Duodenal mucosa (tissue), 2 donors: ENCODE measurements at regions not wholly inside any gene's neighbourhood (a gene's known extent, or its start where the extent isn't known, plus 50 kb on each side); places are given as distances from the start of the nearest gene placed in this dataset.
"Not testable (repeated sequence)": the region's sequence is repeated elsewhere in the genome, so short reads cannot be mapped to it uniquely, and the experiment has no call there.

Experiments
- H3K27ac ChIP-seq: one replicate; pipeline ENCODE4 v1.7.0; 2013; ENCODE audit warnings: low read depth, low read length
- H3K27me3 ChIP-seq, 2 donors: one replicate each; pipeline ENCODE4 v1.7.0; 2013; ENCODE audit warnings: low read length in 2 of 2, control low read depth in 1 of 2; ENCODE audit not compliant: insufficient read depth in 2 of 2, control insufficient read depth in 1 of 2
- H3K36me3 ChIP-seq, 2 donors: one replicate each; pipeline ENCODE4 v1.7.0; 2013; ENCODE audit warnings: low read length in 2 of 2, control low read depth in 1 of 2; ENCODE audit not compliant: insufficient read depth in 2 of 2, control insufficient read depth in 1 of 2
- H3K4me1 ChIP-seq, 2 donors: one replicate each; pipeline ENCODE4 v1.7.0; 2013; ENCODE audit warnings: low read length in 2 of 2, control low read depth in 1 of 2; ENCODE audit not compliant: insufficient read depth in 2 of 2, control insufficient read depth in 1 of 2
- H3K4me3 ChIP-seq, 2 donors: one replicate each; pipeline ENCODE4 v1.7.0; 2013; ENCODE audit warnings: low read length in 2 of 2, low read depth in 1 of 2
- H3K9ac ChIP-seq, 2 donors: one replicate each; pipeline ENCODE4 v1.7.0; 2013; ENCODE audit warnings: low read length in 2 of 2, low read depth in 1 of 2
- H3K9me3 ChIP-seq, 2 donors: one replicate each; pipeline ENCODE4 v1.7.0; 2013; ENCODE audit warnings: low read length in 2 of 2, control low read depth in 1 of 2; ENCODE audit not compliant: control insufficient read depth in 1 of 2

DNA sequence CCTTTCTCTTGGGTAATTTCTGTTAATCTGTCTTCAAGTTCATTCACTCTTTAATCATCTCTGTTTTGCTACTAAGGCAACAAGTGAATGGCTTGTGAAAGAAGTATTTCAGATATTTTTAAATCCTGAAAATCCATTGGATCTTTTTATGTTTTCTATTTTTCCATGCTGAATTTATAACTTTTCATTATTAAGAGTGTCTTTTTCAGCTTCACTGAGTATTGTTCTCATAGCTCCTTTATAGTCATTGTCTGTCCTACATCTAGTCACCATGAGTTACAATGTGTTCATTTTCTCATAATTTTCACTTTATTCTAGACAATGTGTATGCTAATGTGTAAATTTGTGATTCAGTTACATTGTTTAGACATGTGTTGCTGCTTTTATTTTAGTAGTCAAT, 556.4 kb downstream of the TUSC1 start:
- peaks cover 2 to 3% of the 10 kb centered on the region in 2 donors for H3K9me3 ChIP-seq
- H3K4me1 ChIP-seq: no peaks in the 10 kb centered on the region
- H3K27ac ChIP-seq: no peak overlapping the region
- H3K36me3 ChIP-seq: no peaks in the 10 kb centered on the region
- H3K27me3 ChIP-seq: no peaks in the 10 kb centered on the region
- no peak overlapping the region for H3K9ac ChIP-seq
- no peak overlapping the region for H3K4me3 ChIP-seq

GRCh38 chr9:25119041-25119440, 559.2 kb downstream of the TUSC1 start:
- H3K9ac ChIP-seq: no peak overlapping the region
- H3K27me3 ChIP-seq: no peaks in the 10 kb centered on the region
- no peaks in the 10 kb centered on the region for H3K4me1 ChIP-seq
- H3K36me3 ChIP-seq: no peaks in the 10 kb centered on the region
- peaks cover 0 to 3% of the 10 kb centered on the region in 2 donors for H3K9me3 ChIP-seq
- H3K4me3 ChIP-seq: no peak overlapping the region
- no peak overlapping the region for H3K27ac ChIP-seq

GRCh38 chr9:25117791-25118190, 560.5 kb downstream of the TUSC1 start:
- Histone ChIP-seq H3K4me3 (no peak overlapping the region), H3K36me3 (no peaks in the 10 kb centered on the region), H3K27ac (no peak overlapping the region), H3K9me3 (peaks cover 0 to 3% of the 10 kb centered on the region in 2 donors), H3K4me1 (no peaks in the 10 kb centered on the region), H3K9ac (no peak overlapping the region), H3K27me3 (no peaks in the 10 kb centered on the region)

DNA sequence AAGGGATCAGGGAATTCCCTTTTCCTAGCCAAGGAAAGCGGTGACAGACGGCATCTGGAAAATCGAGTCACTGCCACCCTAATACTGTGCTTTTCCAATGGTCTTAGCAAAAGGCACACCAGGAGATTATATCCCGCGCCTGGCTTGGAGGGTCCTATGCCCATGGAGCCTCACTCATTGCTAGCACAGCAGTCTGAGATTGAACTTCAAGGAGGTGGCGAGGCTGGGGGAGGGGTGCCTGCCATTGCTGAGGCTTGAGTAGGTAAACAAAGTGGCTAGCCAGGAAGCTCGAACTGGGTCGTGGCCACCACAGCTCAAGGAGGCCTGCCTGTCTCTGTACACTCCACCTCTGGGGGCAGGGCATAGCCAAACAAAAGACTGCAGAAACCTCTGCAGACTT, 556.5 kb upstream of the IZUMO3 start:
- not testable (repeated sequence) for H3K9me3 ChIP-seq, H3K36me3 ChIP-seq, H3K4me1 ChIP-seq

GRCh38 chr9:25094518-25094917, 548.8 kb upstream of the IZUMO3 start:
- Histone ChIP-seq H3K9me3 (peaks cover 6 to 12% of the 10 kb centered on the region in 2 donors), H3K4me1 (no peaks in the 10 kb centered on the region), H3K36me3 (no peaks in the 10 kb centered on the region), H3K9ac (no peak overlapping the region), H3K4me3 (no peak overlapping the region), H3K27me3 (no peaks in the 10 kb centered on the region), H3K27ac (no peak overlapping the region)

More for the DNA sequence above, 556.5 kb upstream of the IZUMO3 start:
- H3K27me3 ChIP-seq, H3K27ac ChIP-seq, H3K9ac ChIP-seq, H3K4me3 ChIP-seq: not testable (repeated sequence)

DNA sequence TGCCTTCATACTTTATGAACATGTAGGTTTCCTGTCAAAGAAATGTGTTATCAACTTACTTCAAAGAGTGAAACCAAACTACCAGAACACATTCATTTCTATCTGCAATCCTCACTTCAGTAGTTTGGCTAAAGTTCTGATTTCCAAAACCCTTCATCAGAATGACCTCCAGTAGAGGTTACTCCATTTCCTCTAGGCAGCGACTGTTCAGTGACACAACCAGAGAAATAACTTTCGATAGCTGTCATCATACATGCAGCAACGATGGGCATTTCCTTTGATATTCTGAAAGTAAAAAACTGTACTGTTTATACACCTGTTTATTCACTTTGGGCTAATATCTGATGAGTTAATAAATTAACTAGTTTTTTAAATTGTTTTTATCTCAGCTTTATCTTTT, 532.5 kb upstream of the IZUMO3 start:
- no peaks in the 10 kb centered on the region for H3K27me3 ChIP-seq
- no peaks in the 10 kb centered on the region for H3K4me1 ChIP-seq
- H3K36me3 ChIP-seq: no peaks in the 10 kb centered on the region
- H3K4me3 ChIP-seq: no peak overlapping the region
- H3K9ac ChIP-seq: no peak overlapping the region
- peaks cover 0 to 5% of the 10 kb centered on the region in 2 donors for H3K9me3 ChIP-seq
- no peak overlapping the region for H3K27ac ChIP-seq

DNA sequence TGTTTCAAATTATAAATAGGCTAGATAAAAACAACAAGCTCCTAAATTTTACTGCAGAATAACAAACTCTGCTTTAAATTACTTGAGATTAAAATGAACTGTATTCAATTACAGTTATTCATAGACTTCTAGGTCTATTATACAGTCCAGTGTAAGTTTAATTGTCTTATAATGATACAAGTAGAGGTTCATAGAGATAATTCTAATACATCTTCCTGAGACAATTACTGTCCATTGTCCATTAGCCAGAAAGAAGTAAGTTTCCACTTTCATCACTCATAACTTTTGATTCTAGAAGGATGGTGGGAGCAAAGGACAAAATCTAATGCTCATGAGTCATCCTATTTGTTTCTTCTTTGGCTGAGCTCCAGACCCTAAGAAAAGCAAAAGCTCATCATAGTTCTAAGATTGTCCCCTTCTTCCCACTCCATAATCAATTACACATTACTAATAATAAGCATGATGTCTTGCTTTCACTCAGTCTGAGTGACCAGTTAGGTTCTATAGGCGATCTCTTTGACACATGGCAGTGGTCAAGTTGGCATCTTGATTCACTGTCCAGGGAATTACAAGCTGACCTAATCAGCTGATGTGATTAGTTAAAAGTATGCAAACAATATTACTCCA, 502.5 kb upstream of the IZUMO3 start:
- Histone ChIP-seq H3K27ac (no peak overlapping the region), H3K4me1 (no peaks in the 10 kb centered on the region), H3K9me3 (peaks cover 0 to 5% of the 10 kb centered on the region in 2 donors), H3K27me3 (no peaks in the 10 kb centered on the region), H3K36me3 (no peaks in the 10 kb centered on the region), H3K9ac (no peak overlapping the region), H3K4me3 (no peak overlapping the region)

DNA sequence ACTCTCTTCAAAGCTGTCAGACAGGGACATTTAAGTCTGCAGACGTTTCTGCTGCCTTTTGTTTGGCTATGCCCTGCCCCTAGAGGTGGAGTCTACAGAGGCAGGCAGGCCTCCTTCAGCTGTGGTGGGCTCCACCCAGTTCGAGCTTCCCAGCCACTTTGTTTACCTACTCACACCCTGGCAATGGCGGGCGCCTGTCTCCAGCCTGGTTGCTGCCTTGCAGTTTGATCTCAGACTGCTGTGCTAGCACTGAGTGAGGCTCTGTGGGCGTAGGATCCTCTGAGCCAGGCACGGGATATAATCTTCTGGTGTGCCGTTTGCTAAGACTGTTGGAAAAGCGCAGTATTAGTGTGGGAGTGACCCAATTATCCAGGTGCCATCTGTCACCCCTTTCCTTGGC, 499.8 kb upstream of the IZUMO3 start:
- not testable (repeated sequence) for H3K4me1 ChIP-seq, H3K36me3 ChIP-seq, H3K27ac ChIP-seq, H3K4me3 ChIP-seq, H3K9me3 ChIP-seq, H3K27me3 ChIP-seq, H3K9ac ChIP-seq

GRCh38 chr9:25029743-25030142, 484.0 kb upstream of the IZUMO3 start:
- Histone ChIP-seq H3K9ac (no peak overlapping the region), H3K9me3 (peaks cover 0 to 9% of the 10 kb centered on the region in 2 donors), H3K36me3 (no peaks in the 10 kb centered on the region), H3K4me1 (no peaks in the 10 kb centered on the region), H3K27me3 (no peaks in the 10 kb centered on the region), H3K27ac (no peak overlapping the region), H3K4me3 (no peak overlapping the region)

DNA sequence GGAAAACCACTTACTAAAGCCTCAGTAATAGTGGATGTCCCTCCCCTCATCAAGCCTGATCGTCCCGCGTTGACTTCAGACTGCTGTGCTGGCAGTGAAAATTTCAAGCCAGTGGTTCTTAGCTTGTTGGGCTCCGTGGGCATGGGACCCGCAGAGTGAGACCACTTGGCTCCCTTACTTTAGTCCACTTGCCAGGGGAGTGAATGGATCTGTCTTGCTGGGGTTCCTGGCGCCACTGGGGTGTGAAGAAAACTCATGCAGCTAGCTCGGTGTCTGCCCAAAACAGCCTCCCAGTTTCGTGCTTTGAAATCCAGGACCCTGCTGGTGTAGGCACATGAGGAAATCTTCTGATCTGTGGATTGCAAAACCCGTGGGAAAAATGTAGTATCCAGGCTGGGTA, 480.0 kb upstream of the IZUMO3 start:
- no peak overlapping the region for H3K27ac ChIP-seq
- no peaks in the 10 kb centered on the region for H3K27me3 ChIP-seq
- H3K9me3 ChIP-seq: peaks cover 7 to 12% of the 10 kb centered on the region in 2 donors
- no peaks in the 10 kb centered on the region for H3K36me3 ChIP-seq
- no peak overlapping the region for H3K4me3 ChIP-seq
- no peaks in the 10 kb centered on the region for H3K4me1 ChIP-seq
- no peak overlapping the region for H3K9ac ChIP-seq

DNA sequence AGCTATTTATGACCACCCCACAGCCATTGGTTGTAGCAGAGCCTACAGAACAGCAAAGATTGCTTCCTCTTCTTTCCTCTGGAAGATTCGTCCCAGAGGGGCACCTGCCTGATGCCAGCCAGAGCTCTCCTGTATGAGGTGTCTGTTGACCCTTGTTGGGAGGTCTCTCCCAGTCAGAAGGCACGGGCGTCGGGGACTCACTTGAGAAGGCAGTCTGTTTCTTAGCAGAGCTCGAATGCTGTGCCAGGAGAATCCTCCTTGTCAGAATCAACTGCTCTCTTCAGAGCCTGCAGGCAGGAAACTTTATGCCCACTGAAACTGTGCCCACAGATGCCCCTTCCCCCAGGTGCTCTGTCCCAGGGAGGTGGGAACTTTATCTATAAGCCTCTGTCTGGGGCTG, 479.5 kb upstream of the IZUMO3 start:
- Histone ChIP-seq H3K4me3 (no peak overlapping the region), H3K27ac (no peak overlapping the region), H3K27me3 (no peaks in the 10 kb centered on the region), H3K36me3 (no peaks in the 10 kb centered on the region), H3K9me3 (peaks cover 7 to 12% of the 10 kb centered on the region in 2 donors), H3K9ac (no peak overlapping the region), H3K4me1 (no peaks in the 10 kb centered on the region)
